Lower lobe of right lung (tissue), 2 donors: ENCODE measurements at regions not wholly inside any gene's neighbourhood (a gene's known extent, or its start where the extent isn't known, plus 50 kb on each side); places are given as distances from the start of the nearest gene placed in this dataset.

Experiments used
- ATAC-seq, 2 donors: fragments of 200-7000 bp; cut with Tn5 transposase; one replicate each; pipeline ENCODE4 v1.9.1; 2020 to 2022; ENCODE audit warnings: mild to moderate bottlenecking in 2 of 2, moderate library complexity in 2 of 2
- DNase-seq: peaks from one replicate; pipeline ENCODE4 v3.0.0-alpha.2; 2020
- H3K27ac ChIP-seq: fragments of 200-600 bp; one replicate; pipeline ENCODE4 v1.8.0; 2022
- H3K27me3 ChIP-seq: fragments of 200-600 bp; one replicate; pipeline ENCODE4 v1.8.0; 2022; ENCODE audit warnings: low read depth
- H3K36me3 ChIP-seq: fragments of 200-600 bp; one replicate; pipeline ENCODE4 v1.8.0; 2022; ENCODE audit warnings: mild to moderate bottlenecking
- H3K4me1 ChIP-seq: fragments of 200-600 bp; one replicate; pipeline ENCODE4 v1.8.0; 2022
- H3K4me3 ChIP-seq: fragments of 200-600 bp; one replicate; pipeline ENCODE4 v1.8.0; 2022; ENCODE audit warnings: mild to moderate bottlenecking
- H3K9me3 ChIP-seq: fragments of 200-600 bp; one replicate; pipeline ENCODE4 v1.8.0; 2022
- intact Hi-C: fragments of 100-400 bp; cut with DNase I; formaldehyde crosslinking; loops from one replicate; pipeline ENCODE4 v1.11.0; 2022
- TF ChIP-seq, protein P1 (sequence below): fragments of 200-600 bp; IDR thresholded peaks from one replicate; pipeline ENCODE4 v1.8.0; 2022; ENCODE audit warnings: antibody characterized with exemption, mild to moderate bottlenecking
- donor health status: DM: no; HTN: yes; CAD: no; lungs with severe emphysema.

DNA sequence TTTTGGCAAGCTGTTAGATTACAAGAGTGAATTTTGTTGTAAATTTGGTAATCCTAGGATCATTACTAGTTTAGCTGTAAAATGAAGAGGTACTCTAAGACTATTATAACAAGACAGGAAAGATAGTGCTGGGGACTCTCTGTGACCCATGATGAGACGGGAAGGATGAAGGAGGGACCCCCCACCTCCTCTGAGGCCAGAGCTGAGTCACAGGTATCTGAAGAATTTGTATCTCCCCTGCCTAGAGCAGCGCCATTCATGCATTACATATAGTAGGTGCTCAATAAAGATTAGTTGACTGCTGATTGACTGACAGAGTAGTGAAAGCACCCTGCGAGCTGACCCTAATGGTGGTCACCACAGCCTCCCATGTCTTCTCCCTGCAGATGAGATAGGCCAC, 202.8 kb downstream of the SNX18 start:
- Histone ChIP-seq H3K27ac (no peak overlapping the region), H3K27me3 (no peaks in the 10 kb centered on the region), H3K9me3 (no peaks in the 10 kb centered on the region), H3K4me1 (peaks cover 7% of the 10 kb centered on the region), H3K4me3 (no peak overlapping the region), H3K36me3 (no peaks in the 10 kb centered on the region)
- ATAC-seq (no peak), DNase-seq (no peak)
- intact Hi-C loops: no loop called here
- TF ChIP-seq, protein P1, sequence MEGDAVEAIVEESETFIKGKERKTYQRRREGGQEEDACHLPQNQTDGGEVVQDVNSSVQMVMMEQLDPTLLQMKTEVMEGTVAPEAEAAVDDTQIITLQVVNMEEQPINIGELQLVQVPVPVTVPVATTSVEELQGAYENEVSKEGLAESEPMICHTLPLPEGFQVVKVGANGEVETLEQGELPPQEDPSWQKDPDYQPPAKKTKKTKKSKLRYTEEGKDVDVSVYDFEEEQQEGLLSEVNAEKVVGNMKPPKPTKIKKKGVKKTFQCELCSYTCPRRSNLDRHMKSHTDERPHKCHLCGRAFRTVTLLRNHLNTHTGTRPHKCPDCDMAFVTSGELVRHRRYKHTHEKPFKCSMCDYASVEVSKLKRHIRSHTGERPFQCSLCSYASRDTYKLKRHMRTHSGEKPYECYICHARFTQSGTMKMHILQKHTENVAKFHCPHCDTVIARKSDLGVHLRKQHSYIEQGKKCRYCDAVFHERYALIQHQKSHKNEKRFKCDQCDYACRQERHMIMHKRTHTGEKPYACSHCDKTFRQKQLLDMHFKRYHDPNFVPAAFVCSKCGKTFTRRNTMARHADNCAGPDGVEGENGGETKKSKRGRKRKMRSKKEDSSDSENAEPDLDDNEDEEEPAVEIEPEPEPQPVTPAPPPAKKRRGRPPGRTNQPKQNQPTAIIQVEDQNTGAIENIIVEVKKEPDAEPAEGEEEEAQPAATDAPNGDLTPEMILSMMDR: no peak

- TF ChIP-seq, protein P1: no peak
- ATAC-seq (peak; percentile 57 to 59), DNase-seq (no peak)
- no peak overlapping the region for H3K4me3 ChIP-seq
- H3K9me3 ChIP-seq: no peaks in the 10 kb centered on the region
- intact Hi-C loops: no loop called here
- no peak overlapping the region for H3K27ac ChIP-seq
- H3K4me1 ChIP-seq: peaks cover 7% of the 10 kb centered on the region
- H3K36me3 ChIP-seq: no peaks in the 10 kb centered on the region
- H3K27me3 ChIP-seq: no peaks in the 10 kb centered on the region
Observed at GRCh38 chr5:54719384-54720283, 202.1 kb downstream of the SNX18 start.

GRCh38 chr5:54718656-54719055, 201.1 kb downstream of the SNX18 start:
- ATAC-seq (peak; percentile 48 to 49), DNase-seq (no peak)
- Histone ChIP-seq H3K4me3 (no peak overlapping the region), H3K27me3 (no peaks in the 10 kb centered on the region), H3K36me3 (no peaks in the 10 kb centered on the region), H3K4me1 (peaks cover 7% of the 10 kb centered on the region), H3K27ac (no peak overlapping the region), H3K9me3 (no peaks in the 10 kb centered on the region)
- TF ChIP-seq, protein P1: no peak
- intact Hi-C loops: no loop called here

DNA sequence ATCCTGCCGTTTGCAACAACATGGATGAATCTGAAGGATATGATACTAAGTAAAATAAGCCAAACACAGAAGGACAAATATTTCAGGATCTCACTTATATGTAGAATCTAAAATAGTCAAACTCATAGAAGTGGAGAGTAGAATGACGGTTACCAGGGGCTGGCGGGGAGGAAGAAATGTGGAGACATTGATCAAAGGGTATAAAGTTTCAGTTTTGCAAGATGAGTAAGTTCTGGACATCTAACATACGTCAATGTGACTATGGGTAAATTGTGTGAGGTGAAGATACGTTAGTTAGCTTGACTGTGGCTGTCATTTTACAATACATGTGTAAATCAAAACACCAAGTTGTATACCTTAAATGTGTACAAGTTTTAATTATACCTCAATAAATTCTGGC, 200.3 kb downstream of the SNX18 start:
- no peaks in the 10 kb centered on the region for H3K36me3 ChIP-seq
- H3K4me1 ChIP-seq: peaks cover 7% of the 10 kb centered on the region
- TF ChIP-seq, protein P1: no peak
- intact Hi-C loops: no loop called here
- no peak overlapping the region for H3K27ac ChIP-seq
- DNase-seq: no peak
- ATAC-seq: no peak
- no peak overlapping the region for H3K4me3 ChIP-seq
- no peaks in the 10 kb centered on the region for H3K27me3 ChIP-seq
- no peaks in the 10 kb centered on the region for H3K9me3 ChIP-seq

GRCh38 chr5:54717459-54717858, 199.9 kb downstream of the SNX18 start:
- H3K4me3 ChIP-seq: no peak overlapping the region
- no peaks in the 10 kb centered on the region for H3K27me3 ChIP-seq
- H3K4me1 ChIP-seq: peaks cover 7% of the 10 kb centered on the region
- no peaks in the 10 kb centered on the region for H3K9me3 ChIP-seq
- no peaks in the 10 kb centered on the region for H3K36me3 ChIP-seq
- intact Hi-C loops: no loop called here
- ATAC-seq: no peak
- no peak overlapping the region for H3K27ac ChIP-seq
- TF ChIP-seq, protein P1: no peak
- no peak for DNase-seq
